Tibial artery (tissue), 4 donors: ENCODE measurements at regions not wholly inside any gene's neighbourhood (a gene's known extent, or its start where the extent isn't known, plus 50 kb on each side); places are given as distances from the start of the nearest gene placed in this dataset.

Source experiments
- DNase-seq, 2 donors: peaks; one replicate each; pipeline ENCODE4 v3.0.0-alpha.2; 2019
- H3K27ac ChIP-seq, 2 donors: fragments of 200-600 bp; sonication (generic) in 1 of 2; 1 replicate in 1 of 2; 2 replicates in 1 of 2; pipeline ENCODE4 v1.5.1; 2018 to 2019; ENCODE audit warnings: mild to moderate bottlenecking in 1 of 2
- H3K27me3 ChIP-seq, 2 donors: fragments of 200-600 bp; sonication (generic) in 1 of 2; one replicate each; pipeline versions ENCODE4 v1.5.1 to v1.6.0; 2016 to 2019
- H3K36me3 ChIP-seq, 3 donors: fragments of 200-600 bp; sonication (generic) in 2 of 3; one replicate each; pipeline ENCODE4 v1.5.1; 2016 to 2019; ENCODE audit warnings: mild to moderate bottlenecking in 2 of 3
- H3K4me1 ChIP-seq, 4 donors: fragments of 200-600 bp; sonication (generic) in 2 of 4; 1 replicate in 3 of 4; 2 replicates in 1 of 4; pipeline ENCODE4 v1.5.1; 2016 to 2019
- H3K4me3 ChIP-seq, 2 donors: fragments of 200-600 bp; sonication (generic) in 1 of 2; 1 replicate in 1 of 2; 2 replicates in 1 of 2; pipeline ENCODE4 v1.5.1; 2018 to 2019; ENCODE audit warnings: mild to moderate bottlenecking in 2 of 2
- H3K9me3 ChIP-seq, 3 donors: fragments of 200-600 bp; sonication (generic) in 1 of 3; one replicate each; pipeline ENCODE4 v1.5.1; 2016 to 2019
- intact Hi-C: fragments of 100-400 bp; cut with DNase I; formaldehyde crosslinking; loops from one replicate; pipeline ENCODE4 v1.15.0; 2023; ENCODE audit warnings: low total_unique reads
- TF ChIP-seq, protein P1 (sequence below), 2 experiments: fragments of 200-600 bp in 1 of 2; fragments of 450-650 bp in 1 of 2; IDR thresholded peaks; one replicate each; pipeline ENCODE4 v1.5.1; 2017 to 2019; ENCODE audit warnings: antibody characterized with exemption in 2 of 2, mild to moderate bottlenecking in 1 of 2, moderate library complexity in 1 of 2

DNA sequence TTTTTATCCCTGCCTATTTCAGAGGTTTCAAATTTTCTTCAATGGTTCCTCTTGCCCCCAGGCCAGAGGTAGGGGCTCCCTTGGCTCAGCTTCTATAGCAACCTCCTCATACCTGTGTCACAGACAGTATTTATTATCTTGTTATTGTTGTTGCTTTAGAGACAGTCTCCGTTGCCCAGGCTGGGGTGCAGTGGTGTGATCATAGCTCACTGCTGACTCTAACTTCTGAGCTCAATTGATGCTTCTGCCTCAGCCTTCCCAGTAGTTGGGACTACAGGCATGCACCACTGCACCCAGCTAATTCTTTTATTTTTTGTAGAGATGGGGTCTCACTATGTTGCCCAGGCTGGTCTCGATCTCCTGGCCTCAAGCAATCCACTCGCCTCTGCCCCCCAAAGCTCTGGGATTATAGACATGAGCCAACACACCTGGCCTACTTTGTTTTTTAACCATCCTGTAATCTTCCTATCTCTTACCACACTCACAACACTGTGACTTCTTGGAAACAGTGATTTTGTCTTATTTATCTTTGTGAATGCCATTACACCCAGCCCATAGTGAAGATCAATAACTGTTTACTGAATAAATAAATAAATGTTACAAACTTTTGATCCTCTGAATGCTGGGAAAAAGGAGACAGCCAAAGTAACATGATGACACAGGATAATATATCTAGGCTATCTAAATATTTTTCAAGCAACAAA is 95.9 kb downstream of the PHLDA1 start:
- DNase-seq: no peak
- H3K4me1 ChIP-seq: peaks cover 0 to 14% (median 0%) of the 10 kb centered on the region in 4 donors
- H3K27me3 ChIP-seq: no peaks in the 10 kb centered on the region
- TF ChIP-seq, protein P1, sequence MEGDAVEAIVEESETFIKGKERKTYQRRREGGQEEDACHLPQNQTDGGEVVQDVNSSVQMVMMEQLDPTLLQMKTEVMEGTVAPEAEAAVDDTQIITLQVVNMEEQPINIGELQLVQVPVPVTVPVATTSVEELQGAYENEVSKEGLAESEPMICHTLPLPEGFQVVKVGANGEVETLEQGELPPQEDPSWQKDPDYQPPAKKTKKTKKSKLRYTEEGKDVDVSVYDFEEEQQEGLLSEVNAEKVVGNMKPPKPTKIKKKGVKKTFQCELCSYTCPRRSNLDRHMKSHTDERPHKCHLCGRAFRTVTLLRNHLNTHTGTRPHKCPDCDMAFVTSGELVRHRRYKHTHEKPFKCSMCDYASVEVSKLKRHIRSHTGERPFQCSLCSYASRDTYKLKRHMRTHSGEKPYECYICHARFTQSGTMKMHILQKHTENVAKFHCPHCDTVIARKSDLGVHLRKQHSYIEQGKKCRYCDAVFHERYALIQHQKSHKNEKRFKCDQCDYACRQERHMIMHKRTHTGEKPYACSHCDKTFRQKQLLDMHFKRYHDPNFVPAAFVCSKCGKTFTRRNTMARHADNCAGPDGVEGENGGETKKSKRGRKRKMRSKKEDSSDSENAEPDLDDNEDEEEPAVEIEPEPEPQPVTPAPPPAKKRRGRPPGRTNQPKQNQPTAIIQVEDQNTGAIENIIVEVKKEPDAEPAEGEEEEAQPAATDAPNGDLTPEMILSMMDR (IDR thresholded peaks at IDR 0.05): no peak
- no peaks in the 10 kb centered on the region for H3K9me3 ChIP-seq
- intact Hi-C loops: no loop called here
- no peaks in the 10 kb centered on the region for H3K36me3 ChIP-seq
- no peak overlapping the region for H3K27ac ChIP-seq
- H3K4me3 ChIP-seq: no peak overlapping the region

DNA sequence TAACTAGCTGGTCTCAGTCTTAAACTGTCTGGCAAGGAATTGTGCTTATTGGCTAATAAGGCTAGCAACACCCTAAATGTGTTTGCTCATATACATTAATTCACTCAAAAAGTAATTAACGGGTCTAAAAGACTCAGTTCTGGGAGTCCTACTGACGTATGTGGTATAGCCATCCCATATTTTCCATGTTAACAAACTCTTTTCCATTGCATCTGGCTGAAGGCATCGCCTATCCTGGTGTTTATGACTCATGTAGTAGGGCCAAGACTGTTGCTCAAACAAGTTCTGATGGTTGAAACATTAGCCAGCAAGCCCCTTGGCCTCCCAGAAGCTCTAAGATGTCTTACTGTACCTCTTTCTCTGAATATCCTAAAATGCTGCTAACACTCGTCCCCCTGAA is 98.5 kb downstream of the PHLDA1 start:
- no peaks in the 10 kb centered on the region for H3K36me3 ChIP-seq
- TF ChIP-seq, protein P1 (IDR thresholded peaks at IDR 0.05): no peak
- H3K9me3 ChIP-seq: no peaks in the 10 kb centered on the region
- H3K4me1 ChIP-seq: peaks cover 0 to 14% (median 0%) of the 10 kb centered on the region in 4 donors
- DNase-seq: no peak
- H3K27ac ChIP-seq: no peak overlapping the region
- H3K4me3 ChIP-seq: no peak overlapping the region
- no peaks in the 10 kb centered on the region for H3K27me3 ChIP-seq
- intact Hi-C loops: no loop called here

DNA sequence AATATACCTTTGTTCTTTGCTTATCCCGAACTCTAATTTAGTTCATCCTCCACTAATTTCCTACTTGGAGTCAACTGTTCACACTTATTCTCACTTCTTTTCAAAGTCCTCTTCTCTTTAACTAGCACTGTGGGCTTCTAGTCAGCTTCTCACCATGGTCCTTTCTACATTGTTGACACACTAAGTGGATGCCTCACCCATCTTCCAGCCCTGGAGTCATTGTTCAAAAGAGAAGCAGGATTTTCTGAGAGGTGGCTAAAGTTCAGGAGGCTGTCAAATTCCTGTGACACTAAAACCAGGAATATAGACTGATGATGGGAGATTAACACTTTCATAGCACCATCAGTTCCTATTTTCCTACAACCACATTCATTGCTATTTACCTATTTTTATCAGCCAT is 99.3 kb downstream of the PHLDA1 start:
- Histone ChIP-seq H3K36me3 (no peaks in the 10 kb centered on the region), H3K27me3 (no peaks in the 10 kb centered on the region), H3K4me3 (no peak overlapping the region), H3K27ac (no peak overlapping the region), H3K9me3 (no peaks in the 10 kb centered on the region), H3K4me1 (peaks cover 0 to 14% (median 0%) of the 10 kb centered on the region in 4 donors)
- TF ChIP-seq, protein P1 (IDR thresholded peaks at IDR 0.05): no peak
- intact Hi-C loops: no loop called here
- no peak for DNase-seq

DNA sequence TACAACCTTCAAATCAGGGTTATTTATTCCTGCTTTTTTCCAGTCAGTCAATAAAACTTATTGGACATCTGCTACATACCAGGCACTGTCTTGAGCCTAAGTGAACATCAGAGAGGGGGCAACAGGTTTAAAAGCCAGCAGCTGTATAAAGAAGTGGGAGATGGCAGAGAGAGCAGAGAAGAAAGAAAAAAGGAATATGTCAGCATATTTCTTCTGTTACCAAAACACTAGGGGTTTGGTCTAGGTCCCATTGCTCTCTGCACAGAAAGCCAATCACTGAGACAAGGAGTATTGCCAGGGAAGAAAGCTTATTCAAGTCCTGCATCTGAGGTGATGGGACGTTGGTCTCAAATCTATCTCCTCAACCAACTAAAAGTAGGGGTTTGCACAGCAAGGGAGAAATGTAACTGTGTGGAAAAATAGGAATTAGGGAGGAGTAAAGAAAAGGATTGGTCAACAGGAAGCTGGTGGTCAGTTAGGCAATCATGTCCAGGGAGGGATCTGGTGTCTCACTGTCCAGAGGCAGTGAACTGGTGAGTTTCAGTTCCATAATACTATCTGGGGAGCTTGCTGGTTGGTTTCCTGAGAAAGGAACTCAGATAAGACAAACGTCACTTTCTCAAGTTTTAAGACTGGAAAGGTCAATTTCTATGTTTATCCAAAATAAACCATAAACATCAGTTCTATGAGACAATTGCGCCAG is 107.5 kb downstream of the PHLDA1 start:
- H3K4me3 ChIP-seq: no peak overlapping the region
- peaks cover 0 to 14% (median 5%) of the 10 kb centered on the region in 3 donors for H3K9me3 ChIP-seq
- H3K27me3 ChIP-seq: no peaks in the 10 kb centered on the region
- no peak overlapping the region for H3K27ac ChIP-seq
- TF ChIP-seq, protein P1 (IDR thresholded peaks at IDR 0.05): no peak
- DNase-seq: no peak
- H3K4me1 ChIP-seq: no peaks in the 10 kb centered on the region
- H3K36me3 ChIP-seq: peaks cover 0 to 3% (median 0%) of the 10 kb centered on the region in 3 donors
- intact Hi-C loops: no loop called here

DNA sequence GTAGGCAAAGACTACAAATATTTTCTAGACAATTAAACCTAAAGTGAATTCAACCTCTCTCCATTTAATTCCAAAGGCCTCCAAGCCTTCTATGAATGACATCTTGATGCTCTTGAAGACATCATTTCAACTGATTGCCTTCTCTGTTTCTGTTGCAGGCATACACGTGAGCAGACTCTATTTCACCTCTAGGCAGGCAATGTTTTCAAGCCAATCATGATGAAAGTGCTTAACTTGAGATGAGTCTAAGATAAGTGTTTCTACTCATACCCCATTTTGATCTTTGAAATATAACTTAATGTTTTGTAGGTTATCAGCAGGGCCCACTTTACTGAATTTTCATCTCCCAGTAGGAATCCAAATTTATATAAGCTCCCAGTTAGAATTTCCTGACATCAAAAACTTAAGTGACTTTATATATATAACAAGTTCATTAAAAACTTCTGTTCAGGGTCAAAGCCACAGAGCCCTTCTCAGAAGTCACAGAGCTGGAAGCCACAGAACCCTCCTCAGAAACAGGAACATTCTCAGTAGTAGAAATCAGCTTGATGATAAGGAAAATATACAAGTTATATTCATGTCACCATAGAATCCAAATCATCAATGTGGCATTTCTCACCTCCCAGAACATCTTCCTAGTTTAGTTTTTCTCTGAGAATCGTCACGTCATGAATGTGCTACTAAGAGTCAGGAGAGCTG is 108.5 kb downstream of the PHLDA1 start:
- H3K9me3 ChIP-seq: peaks cover 0 to 14% (median 5%) of the 10 kb centered on the region in 3 donors
- TF ChIP-seq, protein P1 (IDR thresholded peaks at IDR 0.05): no peak
- no peak overlapping the region for H3K27ac ChIP-seq
- no peaks in the 10 kb centered on the region for H3K27me3 ChIP-seq
- H3K4me1 ChIP-seq: no peaks in the 10 kb centered on the region
- no peak overlapping the region for H3K4me3 ChIP-seq
- DNase-seq: no peak
- H3K36me3 ChIP-seq: peaks cover 0 to 3% (median 0%) of the 10 kb centered on the region in 3 donors
- intact Hi-C loops: no loop called here
